ENCODE measurements at regions not wholly inside any gene's neighbourhood (a gene's known extent, or its start where the extent isn't known, plus 50 kb on each side); places are given as distances from the start of the nearest gene placed in this dataset.

DNA sequence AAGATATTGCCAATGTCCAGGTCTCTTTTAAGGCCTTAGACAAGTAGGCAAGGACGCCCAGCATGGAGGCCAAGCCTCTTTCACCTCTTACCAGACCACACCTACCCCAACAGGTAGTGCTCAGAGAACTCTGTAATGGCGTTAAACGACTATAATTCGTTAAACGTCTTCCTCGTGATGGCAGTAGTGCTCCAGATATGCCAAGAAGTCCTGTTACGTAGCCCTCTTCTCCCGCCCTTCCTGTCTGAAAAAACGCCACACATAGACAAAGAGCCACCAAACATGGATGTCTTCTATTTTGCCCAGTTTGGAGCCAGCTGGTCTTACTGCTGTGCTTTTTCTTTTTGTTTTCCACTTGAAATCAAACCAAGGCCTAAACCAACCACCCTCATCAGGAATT lies 190.7 kb downstream of the OR13H1 start:
- Histone ChIP-seq H3K9me3 (no peaks in the 10 kb centered on the region), H3K4me3 (peak overlapping the region; percentile 54), H3K4me1 (no peaks in the 10 kb centered on the region), H3K27me3 (ENCODE audit: insufficient read depth in 3 of 3, low read length in 2 of 3) (no peaks in the 10 kb centered on the region), H3K27ac (peak overlapping the region; percentile 54), H3K36me3 (ENCODE audit: insufficient read depth in 1 of 2, low read depth in 1 of 2) (no peaks in the 10 kb centered on the region)
- TF ChIP-seq, protein P1, sequence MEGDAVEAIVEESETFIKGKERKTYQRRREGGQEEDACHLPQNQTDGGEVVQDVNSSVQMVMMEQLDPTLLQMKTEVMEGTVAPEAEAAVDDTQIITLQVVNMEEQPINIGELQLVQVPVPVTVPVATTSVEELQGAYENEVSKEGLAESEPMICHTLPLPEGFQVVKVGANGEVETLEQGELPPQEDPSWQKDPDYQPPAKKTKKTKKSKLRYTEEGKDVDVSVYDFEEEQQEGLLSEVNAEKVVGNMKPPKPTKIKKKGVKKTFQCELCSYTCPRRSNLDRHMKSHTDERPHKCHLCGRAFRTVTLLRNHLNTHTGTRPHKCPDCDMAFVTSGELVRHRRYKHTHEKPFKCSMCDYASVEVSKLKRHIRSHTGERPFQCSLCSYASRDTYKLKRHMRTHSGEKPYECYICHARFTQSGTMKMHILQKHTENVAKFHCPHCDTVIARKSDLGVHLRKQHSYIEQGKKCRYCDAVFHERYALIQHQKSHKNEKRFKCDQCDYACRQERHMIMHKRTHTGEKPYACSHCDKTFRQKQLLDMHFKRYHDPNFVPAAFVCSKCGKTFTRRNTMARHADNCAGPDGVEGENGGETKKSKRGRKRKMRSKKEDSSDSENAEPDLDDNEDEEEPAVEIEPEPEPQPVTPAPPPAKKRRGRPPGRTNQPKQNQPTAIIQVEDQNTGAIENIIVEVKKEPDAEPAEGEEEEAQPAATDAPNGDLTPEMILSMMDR (IDR thresholded peaks at IDR 0.05): peak; percentile 40
- ATAC-seq (peak; percentile 90 to 95 (median 92)), DNase-seq (peak; percentile 55 to 71)
- WGBS, 3 donors: 45 to 98% (median 94%) methylated on average over 9 of the region's 9 CpGs
- intact Hi-C loops (cut with DNase I): no loop called here

DNA sequence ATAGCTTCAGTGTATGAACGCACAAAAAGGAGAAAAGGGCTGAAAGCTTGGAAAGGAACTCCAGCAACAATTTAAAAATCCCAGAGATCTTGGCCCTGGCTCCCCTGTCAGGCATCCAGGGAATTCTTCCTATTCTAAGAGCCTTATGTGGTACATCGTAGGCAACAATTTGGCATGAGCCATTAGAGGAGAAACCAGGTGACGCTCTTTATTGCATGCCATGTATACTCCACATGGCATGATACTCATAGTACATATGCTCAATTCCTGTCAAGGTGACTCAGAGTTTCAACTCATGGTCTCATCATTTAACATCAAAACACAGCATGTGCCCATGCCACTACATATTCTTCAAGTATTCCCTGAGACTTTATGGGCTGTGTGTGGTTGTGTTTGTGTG lies 191.3 kb downstream of the OR13H1 start:
- peak overlapping the region; percentile 54 for H3K27ac ChIP-seq
- TF ChIP-seq, protein P1 (IDR thresholded peaks at IDR 0.05): no peak
- H3K27me3 ChIP-seq (ENCODE audit: insufficient read depth in 3 of 3, low read length in 2 of 3): no peaks in the 10 kb centered on the region
- no peaks in the 10 kb centered on the region for H3K4me1 ChIP-seq
- H3K9me3 ChIP-seq: no peaks in the 10 kb centered on the region
- no peak for DNase-seq
- ATAC-seq: peak; percentile 81 to 93 (median 90)
- WGBS, 3 donors: 31 to 70% (median 68%) methylated on average over 3 of the region's 3 CpGs
- peak overlapping the region; percentile 54 for H3K4me3 ChIP-seq
- H3K36me3 ChIP-seq (ENCODE audit: insufficient read depth in 1 of 2, low read depth in 1 of 2): no peaks in the 10 kb centered on the region
- intact Hi-C loops (cut with DNase I): no loop called here

DNA sequence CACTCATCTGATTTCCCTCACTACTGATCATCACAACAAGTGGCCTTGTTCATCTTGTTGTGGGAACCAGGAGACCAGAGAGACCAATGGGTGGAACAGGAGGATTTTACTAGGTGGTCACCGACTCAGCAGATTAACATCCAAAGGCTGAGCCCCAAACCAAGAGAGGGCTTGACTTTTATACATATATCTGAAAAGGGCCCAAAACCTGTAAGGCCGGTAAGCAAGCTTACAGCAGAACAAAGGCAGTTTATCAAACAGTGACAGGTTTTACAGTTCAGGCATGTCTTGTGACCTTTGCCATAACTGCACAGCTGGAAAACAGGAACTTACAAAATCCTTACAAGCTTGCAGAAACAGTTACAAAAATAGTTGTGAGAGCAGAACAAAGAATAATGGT lies 195.9 kb downstream of the OR13H1 start:
- intact Hi-C loops (cut with DNase I): no loop called here
- H3K36me3 ChIP-seq (ENCODE audit: insufficient read depth in 1 of 2, low read depth in 1 of 2): no peaks in the 10 kb centered on the region

DNA sequence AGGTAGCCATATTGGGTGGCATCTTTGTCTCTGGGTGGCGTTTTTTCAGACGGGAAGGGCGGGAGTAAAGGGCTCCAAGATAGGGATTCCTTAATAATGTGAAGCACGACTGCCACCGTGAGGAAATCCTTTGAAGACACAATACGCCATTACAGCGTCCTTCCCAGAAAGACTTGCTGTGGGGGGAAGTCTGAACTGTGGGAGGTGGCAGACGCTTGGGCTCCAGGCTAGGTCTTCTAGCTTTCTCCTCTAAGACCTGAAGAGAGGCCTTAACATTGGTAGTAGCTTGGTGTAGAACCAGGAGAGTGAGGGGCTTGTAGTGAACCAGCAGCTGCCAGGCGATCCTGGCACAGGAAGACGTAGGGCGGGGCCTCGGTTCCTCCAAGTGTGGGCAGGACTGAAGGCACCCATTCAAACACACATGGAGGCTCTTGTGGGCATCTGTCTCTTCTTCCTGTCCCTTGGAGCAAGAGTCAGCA lies 197.3 kb downstream of the OR13H1 start:
- peak; percentile 69 to 88 for DNase-seq
- peak; percentile 87 to 90 (median 88) for ATAC-seq
- no peaks in the 10 kb centered on the region for H3K36me3 ChIP-seq (ENCODE audit: insufficient read depth in 1 of 2, low read depth in 1 of 2)
- no peaks in the 10 kb centered on the region for H3K4me1 ChIP-seq
- peak overlapping the region; percentile 88 for H3K27ac ChIP-seq
- WGBS, 3 donors: 55 to 97% (median 95%) methylated on average over 12 of the region's 12 CpGs
- no peaks in the 10 kb centered on the region for H3K9me3 ChIP-seq
- intact Hi-C loops (cut with DNase I): no loop called here
- TF ChIP-seq, protein P1 (IDR thresholded peaks at IDR 0.05): peak; percentile 53
- no peaks in the 10 kb centered on the region for H3K27me3 ChIP-seq (ENCODE audit: insufficient read depth in 3 of 3, low read length in 2 of 3)
- peak overlapping the region; percentile 71 for H3K4me3 ChIP-seq

More for the DNA sequence above, 195.9 kb downstream of the OR13H1 start:
- Histone ChIP-seq H3K9me3 (no peaks in the 10 kb centered on the region), H3K27me3 (ENCODE audit: insufficient read depth in 3 of 3, low read length in 2 of 3) (no peaks in the 10 kb centered on the region), H3K27ac (no peak overlapping the region), H3K4me3 (no peak overlapping the region), H3K4me1 (no peaks in the 10 kb centered on the region)
- TF ChIP-seq, protein P1 (IDR thresholded peaks at IDR 0.05): no peak
- DNase-seq (no peak), ATAC-seq (no peak)
- 68 to 90% (median 73%) methylated on average over 2 of the region's 2 CpGs for WGBS, 3 donors

DNA sequence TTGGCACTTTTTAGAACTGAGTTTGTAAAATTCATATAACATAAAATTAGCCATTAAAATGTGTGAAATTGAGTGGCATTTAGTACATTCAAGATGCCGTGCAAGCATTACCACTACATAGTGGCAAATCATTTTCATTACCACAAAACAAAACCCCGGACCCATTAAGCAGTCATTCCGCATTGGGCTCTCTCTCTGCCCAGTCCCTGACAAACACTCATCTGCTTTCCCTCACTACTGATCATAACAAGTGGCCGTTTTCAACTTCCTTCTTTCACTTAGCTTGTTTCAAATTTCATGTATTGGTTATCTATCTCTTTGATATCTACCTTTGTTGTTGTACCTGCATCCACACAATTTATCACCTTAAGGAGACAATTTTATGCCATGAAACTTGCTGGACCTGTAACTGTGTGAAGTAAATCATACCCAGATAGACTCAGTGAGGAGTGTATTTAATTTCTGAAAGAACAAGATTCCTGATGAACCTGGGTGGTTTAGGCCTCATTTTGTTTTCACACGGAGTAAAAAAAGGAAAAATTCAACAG lies 202.1 kb downstream of the OR13H1 start:
- H3K9me3 ChIP-seq: no peaks in the 10 kb centered on the region
- WGBS, 3 donors: 53 to 86% (median 83%) methylated on average over 5 of the region's 5 CpGs
- no peaks in the 10 kb centered on the region for H3K27me3 ChIP-seq (ENCODE audit: insufficient read depth in 3 of 3, low read length in 2 of 3)
- TF ChIP-seq, protein P1 (IDR thresholded peaks at IDR 0.05): no peak
- no peak overlapping the region for H3K27ac ChIP-seq
- no peaks in the 10 kb centered on the region for H3K36me3 ChIP-seq (ENCODE audit: insufficient read depth in 1 of 2, low read depth in 1 of 2)
- ATAC-seq: no peak
- H3K4me1 ChIP-seq: no peaks in the 10 kb centered on the region
- DNase-seq: no peak
- H3K4me3 ChIP-seq: peak overlapping the region; percentile 72
- intact Hi-C loops (cut with DNase I): no loop called here
